ENCODE measurements at regions not wholly inside any gene's neighbourhood (a gene's known extent, or its start where the extent isn't known, plus 50 kb on each side); places are given as distances from the start of the nearest gene placed in this dataset.
"Not testable (repeated sequence)": the region's sequence is repeated elsewhere in the genome, so short reads cannot be mapped to it uniquely, and the experiment has no call there.

DNA sequence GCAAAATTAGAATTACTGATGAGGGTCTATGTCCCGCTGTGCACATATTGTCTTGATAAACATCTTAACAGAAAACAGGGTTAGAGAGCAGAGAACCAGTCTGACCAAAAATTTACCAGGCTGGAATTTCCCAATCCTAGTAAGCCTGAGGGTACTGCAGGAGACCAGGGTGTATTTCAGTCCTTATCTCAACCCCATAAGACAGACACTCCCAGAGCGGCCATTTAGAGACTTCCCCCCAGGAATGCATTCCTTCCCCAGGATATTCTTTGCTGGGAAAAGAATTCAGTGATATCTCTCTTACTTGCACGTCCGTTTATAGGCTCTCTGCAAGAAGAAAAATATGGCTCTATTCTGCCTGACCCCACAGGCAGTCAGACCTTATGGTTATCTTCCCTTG lies 101.4 kb upstream of the FAM3C start:
- H3K27me3 ChIP-seq (ENCODE audit: control insufficient read depth, insufficient read depth, low read length); H3K9ac ChIP-seq (ENCODE audit: low read length); H3K4me3 ChIP-seq (ENCODE audit: low read depth, low read length); H3K27ac ChIP-seq (ENCODE audit: low read depth, low read length); H3K36me3 ChIP-seq (ENCODE audit: control insufficient read depth, insufficient read depth, low read length); H3K4me1 ChIP-seq (ENCODE audit: control insufficient read depth, insufficient read depth, low read length): not testable (repeated sequence)
- peaks cover 18% of the 10 kb centered on the region for H3K9me3 ChIP-seq (ENCODE audit: control insufficient read depth, insufficient read depth, low read depth, low read length)

DNA sequence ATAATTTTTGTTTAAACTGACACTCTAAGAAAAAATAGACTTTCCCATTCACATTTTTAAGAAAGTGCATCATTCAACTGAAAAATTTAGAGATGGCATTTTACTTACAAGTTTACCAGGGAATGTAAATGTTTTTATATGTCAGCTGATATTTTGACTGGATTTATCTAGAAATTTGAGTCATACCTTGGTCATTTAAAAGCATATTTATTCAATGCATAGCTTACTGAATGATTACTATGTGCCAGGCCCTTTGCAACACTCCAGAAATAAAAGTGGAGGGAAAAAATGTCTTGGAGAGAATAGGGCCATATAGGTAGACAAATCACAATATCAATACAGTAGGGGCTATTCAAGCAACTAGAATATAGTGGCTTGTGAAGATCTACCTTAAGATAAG lies 98.4 kb upstream of the FAM3C start:
- H3K27ac ChIP-seq (ENCODE audit: low read depth, low read length) = no peak overlapping the region
- no peak overlapping the region for H3K9ac ChIP-seq (ENCODE audit: low read length)
- no peaks in the 10 kb centered on the region; the same call in 1 of the 2 replicates for H3K4me1 ChIP-seq (ENCODE audit: control insufficient read depth, insufficient read depth, low read length)
- H3K9me3 ChIP-seq (ENCODE audit: control insufficient read depth, insufficient read depth, low read depth, low read length) = peaks cover 18% of the 10 kb centered on the region
- no peaks in the 10 kb centered on the region for H3K27me3 ChIP-seq (ENCODE audit: control insufficient read depth, insufficient read depth, low read length)
- H3K4me3 ChIP-seq (ENCODE audit: low read depth, low read length) = no peak overlapping the region
- no peaks in the 10 kb centered on the region for H3K36me3 ChIP-seq (ENCODE audit: control insufficient read depth, insufficient read depth, low read length)

DNA sequence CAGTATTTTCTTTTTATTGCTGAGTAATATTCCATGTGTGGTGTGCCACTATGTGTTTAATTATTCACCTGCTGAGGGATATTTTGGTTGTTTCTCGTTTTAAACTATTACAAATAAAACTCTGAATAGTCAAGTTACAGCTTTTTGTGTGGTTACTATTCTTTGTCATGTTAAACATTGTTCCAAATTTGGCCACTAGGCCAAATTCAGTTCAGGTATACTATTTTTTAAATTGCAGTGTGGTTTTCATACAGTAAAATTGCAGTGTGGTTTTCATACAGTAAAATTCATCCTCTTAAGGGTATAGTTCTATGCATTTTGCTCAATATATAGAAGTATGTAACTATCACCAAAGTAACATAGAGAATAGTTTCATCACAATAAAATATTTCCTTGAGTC lies 97.4 kb upstream of the FAM3C start:
- no peak overlapping the region for H3K27ac ChIP-seq (ENCODE audit: low read depth, low read length)
- no peaks in the 10 kb centered on the region for H3K27me3 ChIP-seq (ENCODE audit: control insufficient read depth, insufficient read depth, low read length)
- no peak overlapping the region for H3K9ac ChIP-seq (ENCODE audit: low read length)
- H3K4me3 ChIP-seq (ENCODE audit: low read depth, low read length) = no peak overlapping the region
- H3K9me3 ChIP-seq (ENCODE audit: control insufficient read depth, insufficient read depth, low read depth, low read length) = peaks cover 15% of the 10 kb centered on the region
- H3K4me1 ChIP-seq (ENCODE audit: control insufficient read depth, insufficient read depth, low read length) = peaks cover 3% of the 10 kb centered on the region; the same call in 1 of the 2 replicates
- H3K36me3 ChIP-seq (ENCODE audit: control insufficient read depth, insufficient read depth, low read length) = no peaks in the 10 kb centered on the region

DNA sequence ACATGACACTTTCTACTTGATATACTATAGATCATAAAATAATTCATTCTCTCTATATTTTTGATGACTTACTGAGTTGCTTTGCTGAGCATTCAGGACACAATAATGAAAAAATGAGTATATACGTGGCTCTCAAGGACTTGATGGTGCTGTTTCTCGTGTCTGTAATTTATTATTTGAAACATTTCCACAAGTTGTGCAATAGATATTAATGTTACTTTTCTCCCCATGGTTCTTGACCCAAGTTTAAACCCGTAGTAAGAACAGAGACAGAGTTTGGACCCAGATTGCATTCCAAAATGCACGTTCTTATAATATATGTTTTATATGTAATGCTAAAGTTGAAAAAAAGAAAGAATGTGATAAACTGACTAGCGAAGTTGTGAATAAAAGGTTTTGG lies 94.2 kb upstream of the FAM3C start:
- no peak overlapping the region for H3K27ac ChIP-seq (ENCODE audit: low read depth, low read length)
- no peaks in the 10 kb centered on the region for H3K9me3 ChIP-seq (ENCODE audit: control insufficient read depth, insufficient read depth, low read depth, low read length)
- no peaks in the 10 kb centered on the region for H3K27me3 ChIP-seq (ENCODE audit: control insufficient read depth, insufficient read depth, low read length)
- H3K9ac ChIP-seq (ENCODE audit: low read length) = no peak overlapping the region
- no peak overlapping the region for H3K4me3 ChIP-seq (ENCODE audit: low read depth, low read length)
- H3K36me3 ChIP-seq (ENCODE audit: control insufficient read depth, insufficient read depth, low read length) = no peaks in the 10 kb centered on the region
- peaks cover 3% of the 10 kb centered on the region; the same call in 1 of the 2 replicates for H3K4me1 ChIP-seq (ENCODE audit: control insufficient read depth, insufficient read depth, low read length)

DNA sequence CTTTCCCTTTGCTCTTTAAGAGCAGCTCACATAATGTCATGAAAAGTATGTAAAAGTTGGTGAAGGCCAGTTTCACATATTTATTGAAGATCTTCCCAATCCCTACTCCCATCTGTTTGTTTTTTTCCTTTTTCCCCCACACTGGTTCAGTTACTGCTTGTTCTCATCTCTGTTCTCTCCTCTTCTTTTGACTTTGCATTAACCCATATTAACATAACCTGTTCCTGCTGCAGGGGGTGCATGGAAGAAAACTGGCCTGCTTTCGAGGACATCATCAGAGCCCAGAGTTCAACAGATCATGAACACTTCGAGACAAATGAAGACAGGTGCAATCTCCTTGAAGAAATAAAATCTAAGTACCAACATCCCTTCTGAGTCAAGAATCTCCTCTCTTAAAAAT lies 93.3 kb upstream of the FAM3C start:
- no peaks in the 10 kb centered on the region for H3K27me3 ChIP-seq (ENCODE audit: control insufficient read depth, insufficient read depth, low read length)
- H3K4me3 ChIP-seq (ENCODE audit: low read depth, low read length) = no peak overlapping the region
- H3K9me3 ChIP-seq (ENCODE audit: control insufficient read depth, insufficient read depth, low read depth, low read length) = no peaks in the 10 kb centered on the region
- H3K36me3 ChIP-seq (ENCODE audit: control insufficient read depth, insufficient read depth, low read length) = no peaks in the 10 kb centered on the region
- no peak overlapping the region for H3K27ac ChIP-seq (ENCODE audit: low read depth, low read length)
- no peak overlapping the region for H3K9ac ChIP-seq (ENCODE audit: low read length)
- peaks cover 3% of the 10 kb centered on the region; the same call in 1 of the 2 replicates for H3K4me1 ChIP-seq (ENCODE audit: control insufficient read depth, insufficient read depth, low read length)

DNA sequence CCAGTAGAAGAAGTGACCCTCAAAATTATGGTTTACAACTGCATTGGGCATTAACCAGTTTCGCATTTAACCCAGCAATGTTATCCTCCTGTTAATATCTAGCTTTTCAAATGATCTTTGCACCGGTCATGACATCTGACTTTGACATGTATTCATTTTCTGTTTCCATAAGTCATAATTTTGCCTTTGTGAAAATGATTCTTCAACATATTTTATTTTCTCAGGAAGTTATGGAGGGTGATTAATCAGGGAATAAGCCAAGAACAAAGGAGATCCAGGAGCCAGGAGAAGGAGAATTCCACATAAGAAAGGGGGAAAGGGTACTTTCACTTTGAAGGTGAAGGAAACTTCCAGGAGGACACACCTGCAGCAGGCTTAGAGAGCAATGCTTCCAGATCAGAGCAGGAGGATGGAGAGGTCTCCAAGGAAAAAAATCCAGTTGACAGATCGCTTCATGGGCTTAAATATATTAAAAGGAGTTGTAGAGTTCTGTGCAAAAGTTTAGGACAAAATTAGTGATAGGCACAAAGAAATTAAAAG lies 92.1 kb upstream of the FAM3C start:
- H3K27me3 ChIP-seq (ENCODE audit: control insufficient read depth, insufficient read depth, low read length) = no peaks in the 10 kb centered on the region
- no peaks in the 10 kb centered on the region for H3K9me3 ChIP-seq (ENCODE audit: control insufficient read depth, insufficient read depth, low read depth, low read length)
- no peak overlapping the region for H3K4me3 ChIP-seq (ENCODE audit: low read depth, low read length)
- H3K27ac ChIP-seq (ENCODE audit: low read depth, low read length) = no peak overlapping the region
- no peak overlapping the region for H3K9ac ChIP-seq (ENCODE audit: low read length)
- peaks cover 3% of the 10 kb centered on the region; the same call in 1 of the 2 replicates for H3K4me1 ChIP-seq (ENCODE audit: control insufficient read depth, insufficient read depth, low read length)
- H3K36me3 ChIP-seq (ENCODE audit: control insufficient read depth, insufficient read depth, low read length) = no peaks in the 10 kb centered on the region

DNA sequence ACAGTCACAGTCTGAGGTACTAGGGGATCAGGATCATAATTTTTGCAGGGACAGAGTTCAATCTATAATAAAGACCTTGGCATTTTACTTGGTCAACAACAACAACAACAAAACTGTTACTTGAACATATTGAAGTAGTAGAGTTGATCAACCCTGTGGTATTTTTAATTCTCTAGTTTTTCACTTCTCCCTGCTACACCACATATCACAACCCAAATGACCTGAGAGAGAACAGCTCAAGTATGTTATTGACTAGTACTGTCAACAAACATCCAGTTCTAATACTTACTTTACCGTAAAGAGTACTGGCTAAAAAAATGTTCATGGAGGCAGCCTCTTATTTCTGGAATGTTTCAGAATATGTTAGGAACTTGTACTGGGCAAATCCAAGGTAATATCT lies 90.5 kb upstream of the FAM3C start:
- no peaks in the 10 kb centered on the region for H3K36me3 ChIP-seq (ENCODE audit: control insufficient read depth, insufficient read depth, low read length)
- no peak overlapping the region for H3K9ac ChIP-seq (ENCODE audit: low read length)
- peaks cover 3% of the 10 kb centered on the region; the same call in 1 of the 2 replicates for H3K4me1 ChIP-seq (ENCODE audit: control insufficient read depth, insufficient read depth, low read length)
- H3K27me3 ChIP-seq (ENCODE audit: control insufficient read depth, insufficient read depth, low read length) = no peaks in the 10 kb centered on the region
- no peaks in the 10 kb centered on the region for H3K9me3 ChIP-seq (ENCODE audit: control insufficient read depth, insufficient read depth, low read depth, low read length)
- no peak overlapping the region for H3K27ac ChIP-seq (ENCODE audit: low read depth, low read length)
- H3K4me3 ChIP-seq (ENCODE audit: low read depth, low read length) = no peak overlapping the region

DNA sequence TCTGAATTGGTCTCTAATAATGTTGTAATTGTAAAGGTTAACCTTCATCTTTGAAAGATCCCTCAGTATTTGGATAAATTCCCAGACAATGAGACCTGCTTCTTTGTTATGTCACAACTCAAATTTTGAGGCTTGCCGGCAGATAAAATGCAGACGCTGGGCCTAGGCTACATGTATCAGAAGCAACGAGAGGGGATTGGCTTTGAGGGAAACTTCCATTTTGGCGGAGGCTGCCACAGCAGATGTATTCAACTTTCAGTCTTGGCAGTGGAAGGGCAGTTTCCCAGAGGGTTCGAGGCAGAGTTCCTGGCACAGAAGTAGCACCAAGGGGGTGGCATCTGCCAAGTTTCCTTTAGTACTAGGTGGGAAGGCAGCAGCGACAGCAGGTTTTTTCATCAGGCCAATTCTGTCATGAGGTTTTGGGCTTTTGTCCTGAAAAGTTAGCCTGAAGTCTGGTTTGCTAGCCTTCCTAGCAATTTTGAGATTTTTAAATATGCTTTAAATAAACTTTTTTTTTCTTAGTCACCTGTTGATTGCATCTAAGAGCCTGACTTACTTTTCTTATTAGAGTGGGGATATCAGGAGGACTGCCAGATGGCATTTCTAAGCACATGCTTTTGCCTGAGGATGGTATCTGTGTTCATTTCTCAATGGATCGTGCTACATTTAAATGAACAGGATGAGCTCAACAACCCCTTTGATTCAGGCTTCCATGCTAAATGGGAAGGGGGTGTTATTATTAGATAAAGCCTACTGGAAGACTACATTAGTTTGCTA lies 89.5 kb upstream of the FAM3C start:
- no peak overlapping the region for H3K4me3 ChIP-seq (ENCODE audit: low read depth, low read length)
- no peaks in the 10 kb centered on the region for H3K36me3 ChIP-seq (ENCODE audit: control insufficient read depth, insufficient read depth, low read length)
- no peaks in the 10 kb centered on the region for H3K9me3 ChIP-seq (ENCODE audit: control insufficient read depth, insufficient read depth, low read depth, low read length)
- peaks cover 11% of the 10 kb centered on the region for H3K4me1 ChIP-seq (ENCODE audit: control insufficient read depth, insufficient read depth, low read length)
- H3K27me3 ChIP-seq (ENCODE audit: control insufficient read depth, insufficient read depth, low read length) = no peaks in the 10 kb centered on the region
- H3K27ac ChIP-seq (ENCODE audit: low read depth, low read length) = no peak overlapping the region
- H3K9ac ChIP-seq (ENCODE audit: low read length) = no peak overlapping the region

DNA sequence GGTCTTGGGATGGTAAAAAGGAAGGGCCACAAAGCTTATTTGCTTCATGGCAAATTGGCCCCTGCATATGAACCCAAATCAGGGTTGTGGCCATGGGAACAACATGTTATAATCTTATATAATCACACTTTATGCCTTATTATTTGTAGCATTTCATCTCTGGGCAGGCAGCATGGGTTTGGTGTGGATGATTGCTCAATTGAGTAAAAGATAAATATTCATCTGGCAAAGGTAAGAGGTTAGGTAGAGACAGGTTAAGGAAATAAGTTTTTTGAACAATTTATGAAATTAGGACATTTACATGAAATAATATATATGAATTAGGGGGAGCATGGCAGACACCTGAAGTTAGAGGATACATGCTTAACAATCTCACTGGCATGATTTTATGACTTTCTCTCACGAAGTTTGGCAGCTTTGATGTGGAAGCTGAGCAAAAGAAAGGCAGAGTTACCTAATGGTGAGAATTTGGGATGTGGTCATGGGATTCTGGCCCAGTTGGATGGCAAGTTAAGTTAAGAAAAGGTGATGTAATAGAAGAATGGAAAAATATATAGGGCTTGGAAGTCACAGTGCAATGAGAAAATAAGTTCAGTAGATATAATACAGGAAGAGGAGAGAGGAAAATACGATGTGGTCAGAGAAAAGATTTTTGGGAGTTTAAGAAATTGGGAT lies 88.1 kb upstream of the FAM3C start:
- Histone ChIP-seq H3K27me3 (ENCODE audit: control insufficient read depth, insufficient read depth, low read length) (no peaks in the 10 kb centered on the region), H3K4me3 (ENCODE audit: low read depth, low read length) (no peak overlapping the region), H3K9ac (ENCODE audit: low read length) (no peak overlapping the region), H3K36me3 (ENCODE audit: control insufficient read depth, insufficient read depth, low read length) (no peaks in the 10 kb centered on the region), H3K27ac (ENCODE audit: low read depth, low read length) (no peak overlapping the region), H3K4me1 (ENCODE audit: control insufficient read depth, insufficient read depth, low read length) (peaks cover 17% of the 10 kb centered on the region), H3K9me3 (ENCODE audit: control insufficient read depth, insufficient read depth, low read depth, low read length) (no peaks in the 10 kb centered on the region)

DNA sequence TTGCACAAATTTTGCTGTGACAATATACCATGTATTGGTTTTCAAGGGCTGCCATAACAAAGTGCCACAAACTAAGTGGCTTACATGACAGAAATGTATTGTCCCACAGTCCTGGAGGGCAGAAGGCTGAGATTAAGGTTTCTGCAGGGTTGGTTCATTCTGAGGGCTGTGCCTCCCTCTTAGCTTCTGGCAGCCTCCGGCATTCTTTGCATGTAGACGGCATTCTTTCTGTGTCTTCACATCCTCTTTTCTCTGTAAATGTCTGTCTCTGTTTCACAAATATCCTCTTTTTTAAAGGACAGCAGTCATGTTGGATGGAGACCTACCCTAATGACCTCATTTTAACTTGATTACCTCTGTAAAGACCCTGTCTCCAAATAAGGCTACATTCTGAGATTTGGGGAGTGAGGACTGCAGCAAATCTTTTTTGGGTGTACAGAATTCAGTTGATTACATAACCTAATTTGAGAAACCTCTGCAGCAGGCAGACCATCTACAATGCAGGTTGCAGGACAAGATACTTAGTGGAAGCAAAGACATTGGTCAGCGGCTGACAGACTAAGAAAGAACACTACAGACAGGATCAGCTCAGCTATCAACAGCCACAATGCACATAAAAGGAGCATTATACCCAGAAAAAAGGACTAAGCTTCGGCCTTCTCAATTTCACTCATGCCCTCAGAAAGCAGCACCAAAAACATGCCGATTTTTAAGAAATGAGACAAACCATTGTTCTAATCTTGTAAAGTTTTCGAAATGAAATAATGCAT lies 84.6 kb upstream of the FAM3C start:
- Histone ChIP-seq H3K9ac (ENCODE audit: low read length) (no peak overlapping the region), H3K27ac (ENCODE audit: low read depth, low read length) (peak overlapping the region; percentile 42), H3K4me1 (ENCODE audit: control insufficient read depth, insufficient read depth, low read length) (peaks cover 20% of the 10 kb centered on the region), H3K36me3 (ENCODE audit: control insufficient read depth, insufficient read depth, low read length) (no peaks in the 10 kb centered on the region), H3K27me3 (ENCODE audit: control insufficient read depth, insufficient read depth, low read length) (no peaks in the 10 kb centered on the region), H3K4me3 (ENCODE audit: low read depth, low read length) (no peak overlapping the region), H3K9me3 (ENCODE audit: control insufficient read depth, insufficient read depth, low read depth, low read length) (peaks cover 8% of the 10 kb centered on the region)

DNA sequence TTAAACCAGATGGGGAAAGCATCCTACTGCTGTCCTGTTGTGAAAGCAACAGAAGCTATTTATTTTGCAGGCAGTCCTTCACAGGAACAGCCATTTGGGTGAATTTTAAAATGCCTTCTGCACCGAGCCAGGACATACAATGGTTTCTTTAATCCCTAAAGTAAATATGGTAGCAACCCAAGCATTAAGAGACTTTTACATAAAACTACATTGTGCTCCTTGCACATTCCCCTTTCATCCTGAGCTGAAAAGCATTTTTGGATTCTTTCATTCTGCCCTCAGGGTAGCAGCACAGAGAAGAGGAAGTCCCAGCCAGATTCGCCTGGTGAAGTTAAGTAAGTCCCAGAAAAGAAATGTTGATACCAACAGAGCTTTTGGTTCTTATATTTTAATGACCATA lies 84.0 kb upstream of the FAM3C start:
- Histone ChIP-seq H3K9ac (ENCODE audit: low read length) (no peak overlapping the region), H3K9me3 (ENCODE audit: control insufficient read depth, insufficient read depth, low read depth, low read length) (peaks cover 8% of the 10 kb centered on the region), H3K27me3 (ENCODE audit: control insufficient read depth, insufficient read depth, low read length) (no peaks in the 10 kb centered on the region), H3K36me3 (ENCODE audit: control insufficient read depth, insufficient read depth, low read length) (no peaks in the 10 kb centered on the region), H3K27ac (ENCODE audit: low read depth, low read length) (peak overlapping the region; percentile 42), H3K4me3 (ENCODE audit: low read depth, low read length) (no peak overlapping the region), H3K4me1 (ENCODE audit: control insufficient read depth, insufficient read depth, low read length) (peaks cover 20% of the 10 kb centered on the region)

Data from HUES6 (cell line).